ENCODE measurements at regions not wholly inside any gene's neighbourhood (a gene's known extent, or its start where the extent isn't known, plus 50 kb on each side); places are given as distances from the start of the nearest gene placed in this dataset.

DNA sequence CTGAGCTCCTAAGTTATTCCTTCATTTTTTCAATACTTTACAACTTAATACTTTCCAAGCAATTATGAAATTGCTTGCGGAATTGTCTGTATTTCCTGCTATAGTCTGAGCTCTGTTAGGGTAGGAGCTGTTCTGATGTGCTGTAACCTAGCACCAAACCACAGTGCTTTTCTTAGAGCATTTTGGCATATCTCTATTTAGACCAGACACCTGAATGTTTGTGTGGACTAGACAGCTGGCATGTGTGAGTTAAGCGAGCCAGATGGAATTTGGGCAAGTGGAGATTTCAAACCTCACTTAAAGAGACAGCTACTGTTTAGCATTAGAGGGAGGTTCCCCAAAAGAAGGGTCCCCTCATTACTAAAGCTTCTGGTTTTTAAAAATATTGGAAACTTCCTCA lies 106.1 kb downstream of the RWDD3 start:
- TF ChIP-seq POLR2AphosphoS5 (IDR thresholded peaks at IDR 0.05), result no peak
- TF ChIP-seq, protein P1, sequence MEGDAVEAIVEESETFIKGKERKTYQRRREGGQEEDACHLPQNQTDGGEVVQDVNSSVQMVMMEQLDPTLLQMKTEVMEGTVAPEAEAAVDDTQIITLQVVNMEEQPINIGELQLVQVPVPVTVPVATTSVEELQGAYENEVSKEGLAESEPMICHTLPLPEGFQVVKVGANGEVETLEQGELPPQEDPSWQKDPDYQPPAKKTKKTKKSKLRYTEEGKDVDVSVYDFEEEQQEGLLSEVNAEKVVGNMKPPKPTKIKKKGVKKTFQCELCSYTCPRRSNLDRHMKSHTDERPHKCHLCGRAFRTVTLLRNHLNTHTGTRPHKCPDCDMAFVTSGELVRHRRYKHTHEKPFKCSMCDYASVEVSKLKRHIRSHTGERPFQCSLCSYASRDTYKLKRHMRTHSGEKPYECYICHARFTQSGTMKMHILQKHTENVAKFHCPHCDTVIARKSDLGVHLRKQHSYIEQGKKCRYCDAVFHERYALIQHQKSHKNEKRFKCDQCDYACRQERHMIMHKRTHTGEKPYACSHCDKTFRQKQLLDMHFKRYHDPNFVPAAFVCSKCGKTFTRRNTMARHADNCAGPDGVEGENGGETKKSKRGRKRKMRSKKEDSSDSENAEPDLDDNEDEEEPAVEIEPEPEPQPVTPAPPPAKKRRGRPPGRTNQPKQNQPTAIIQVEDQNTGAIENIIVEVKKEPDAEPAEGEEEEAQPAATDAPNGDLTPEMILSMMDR (IDR thresholded peaks at IDR 0.05), result no peak
- no peak for TF ChIP-seq POLR2A (IDR thresholded peaks at IDR 0.05)

Measured in sigmoid colon (tissue), 4 donors.